ENCODE measurements at regions not wholly inside any gene's neighbourhood (a gene's known extent, or its start where the extent isn't known, plus 50 kb on each side); places are given as distances from the start of the nearest gene placed in this dataset.

DNA sequence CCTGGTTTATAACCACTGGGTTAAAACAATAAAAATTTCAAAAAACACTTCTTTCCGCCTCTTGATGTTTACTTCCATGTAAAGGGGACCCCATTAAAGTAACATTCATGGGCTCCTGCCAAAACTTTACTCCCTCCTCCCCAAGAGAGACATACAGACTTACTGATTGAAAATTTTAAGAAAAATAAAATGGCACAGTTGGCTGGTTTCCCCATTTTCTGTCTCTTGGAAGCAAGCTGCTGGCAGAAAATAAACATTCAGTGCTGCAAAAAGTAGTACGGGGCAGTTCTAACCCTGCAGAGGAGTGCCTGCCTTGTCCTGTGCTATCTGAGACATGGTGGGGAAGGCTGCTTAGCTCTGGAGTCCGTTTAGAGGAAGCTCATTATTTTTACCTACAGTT is 187.3 kb upstream of the INTU start:
- Histone ChIP-seq H2AFZ (ENCODE audit: insufficient read depth, low read depth, low read length, poor library complexity, severe bottlenecking) (no peak overlapping the region), H3K36me3 (replicated peaks in 1 of 2; ENCODE audit: control extremely low read depth in 1 of 2, control insufficient read depth in 1 of 2, extremely low read depth in 1 of 2, insufficient read depth in 2 of 2, low read length in 1 of 2) (no peaks in the 10 kb centered on the region), H3K4me2 (replicated peaks; ENCODE audit: low read depth, low read length, poor library complexity, severe bottlenecking) (no peak overlapping the region), H3K9ac (ENCODE audit: low read length) (no peak overlapping the region), H3K27me3 (replicated peaks in 1 of 4; ENCODE audit: control extremely low read depth in 1 of 4, control insufficient read depth in 3 of 4, insufficient read depth in 4 of 4, low read length in 3 of 4) (no peaks in the 10 kb centered on the region), H3K4me1 (ENCODE audit: control insufficient read depth in 2 of 2, insufficient read depth in 2 of 2, low read length in 2 of 2) (no peaks in the 10 kb centered on the region), H3K79me2 (ENCODE audit: control insufficient read depth, insufficient read depth, low read length) (no peaks in the 10 kb centered on the region), H3K9me3 (ENCODE audit: control extremely low read depth in 1 of 3, control insufficient read depth in 2 of 3, insufficient read depth in 1 of 3, low read length in 2 of 3) (no peaks in the 10 kb centered on the region), H3K27ac (ENCODE audit: low read length in 2 of 2) (no peak overlapping the region), H4K20me1 (ENCODE audit: control insufficient read depth, insufficient read depth, low read length, poor library complexity, severe bottlenecking) (no peaks in the 10 kb centered on the region), H3K4me3 (ENCODE audit: control extremely low read depth in 1 of 5, extremely low read depth in 1 of 5, insufficient read depth in 1 of 5, low read depth in 2 of 5, low read length in 4 of 5) (no peak overlapping the region)
- Mint-ChIP-seq H3K27me3 (no peaks in the 10 kb centered on the region), H3K9me3 (ENCODE audit: insufficient read depth) (no peaks in the 10 kb centered on the region), H3K4me3 (no peak overlapping the region), H3K27ac (no peak overlapping the region), H3K4me1 (no peaks in the 10 kb centered on the region)
- TF ChIP-seq, protein P1, sequence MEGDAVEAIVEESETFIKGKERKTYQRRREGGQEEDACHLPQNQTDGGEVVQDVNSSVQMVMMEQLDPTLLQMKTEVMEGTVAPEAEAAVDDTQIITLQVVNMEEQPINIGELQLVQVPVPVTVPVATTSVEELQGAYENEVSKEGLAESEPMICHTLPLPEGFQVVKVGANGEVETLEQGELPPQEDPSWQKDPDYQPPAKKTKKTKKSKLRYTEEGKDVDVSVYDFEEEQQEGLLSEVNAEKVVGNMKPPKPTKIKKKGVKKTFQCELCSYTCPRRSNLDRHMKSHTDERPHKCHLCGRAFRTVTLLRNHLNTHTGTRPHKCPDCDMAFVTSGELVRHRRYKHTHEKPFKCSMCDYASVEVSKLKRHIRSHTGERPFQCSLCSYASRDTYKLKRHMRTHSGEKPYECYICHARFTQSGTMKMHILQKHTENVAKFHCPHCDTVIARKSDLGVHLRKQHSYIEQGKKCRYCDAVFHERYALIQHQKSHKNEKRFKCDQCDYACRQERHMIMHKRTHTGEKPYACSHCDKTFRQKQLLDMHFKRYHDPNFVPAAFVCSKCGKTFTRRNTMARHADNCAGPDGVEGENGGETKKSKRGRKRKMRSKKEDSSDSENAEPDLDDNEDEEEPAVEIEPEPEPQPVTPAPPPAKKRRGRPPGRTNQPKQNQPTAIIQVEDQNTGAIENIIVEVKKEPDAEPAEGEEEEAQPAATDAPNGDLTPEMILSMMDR (IDR thresholded peaks at IDR 0.05), result no peak
- no peak for TF ChIP-seq EZH2 (IDR thresholded peaks at IDR 0.05; ENCODE audit: borderline replicate concordance, insufficient read depth, low read depth, low read length, poor library complexity, severe bottlenecking)
- intact Hi-C loops (cut with micrococcal nuclease), result no loop called here
- WGBS (ENCODE audit: insufficient coverage), result 69% methylated on average over 2 of the region's 3 CpGs
- no peak for DNase-seq
- no peak for ATAC-seq (ENCODE audit: low read depth)
- CTCF ChIA-PET, result no interaction called here
- POLR2A ChIA-PET, result no interaction called here

DNA sequence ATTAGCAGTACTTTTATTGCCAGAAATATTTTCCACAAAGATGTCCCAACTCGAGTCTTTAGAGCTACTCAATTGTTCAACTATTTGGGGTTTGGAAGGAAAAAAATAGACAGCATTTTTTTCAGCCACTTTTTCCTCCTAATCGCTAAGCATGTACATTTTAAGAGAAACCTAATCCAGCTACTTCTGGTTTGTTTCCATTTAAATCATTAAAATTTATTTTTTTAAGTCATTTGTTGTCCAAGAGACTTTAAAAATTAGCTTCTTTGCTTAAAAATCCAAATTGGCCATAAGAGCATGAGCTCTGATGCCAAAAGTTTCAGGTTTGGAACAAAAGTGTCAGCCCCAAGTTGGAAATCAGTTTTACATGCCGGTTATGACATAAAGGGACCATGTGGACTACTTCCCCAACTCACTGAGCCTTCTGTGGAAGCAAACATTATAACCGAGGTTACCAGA is 186.3 kb upstream of the INTU start:
- no peak overlapping the region for H2AFZ ChIP-seq (ENCODE audit: insufficient read depth, low read depth, low read length, poor library complexity, severe bottlenecking)
- no peaks in the 10 kb centered on the region for H4K20me1 ChIP-seq (ENCODE audit: control insufficient read depth, insufficient read depth, low read length, poor library complexity, severe bottlenecking)
- no peaks in the 10 kb centered on the region for H3K27me3 ChIP-seq (replicated peaks in 1 of 4; ENCODE audit: control extremely low read depth in 1 of 4, control insufficient read depth in 3 of 4, insufficient read depth in 4 of 4, low read length in 3 of 4)
- H3K4me3 Mint-ChIP-seq, result no peak overlapping the region
- intact Hi-C loops (cut with micrococcal nuclease), result no loop called here
- no peaks in the 10 kb centered on the region for H3K9me3 ChIP-seq (ENCODE audit: control extremely low read depth in 1 of 3, control insufficient read depth in 2 of 3, insufficient read depth in 1 of 3, low read length in 2 of 3)
- CTCF ChIA-PET, result interaction anchor here (1.2 kb wide), 1 partner anchor 9 kb away, joined by 3 read pairs; no protein-coding TSS in a partner anchor
- no peak overlapping the region for H3K9ac ChIP-seq (ENCODE audit: low read length)
- no peak overlapping the region for H3K27ac ChIP-seq (ENCODE audit: low read length in 2 of 2)
- no peak for DNase-seq
- no peak for TF ChIP-seq EZH2 (IDR thresholded peaks at IDR 0.05; ENCODE audit: borderline replicate concordance, insufficient read depth, low read depth, low read length, poor library complexity, severe bottlenecking)
- TF ChIP-seq, protein P1 (IDR thresholded peaks at IDR 0.05), result no peak
- POLR2A ChIA-PET, result no interaction called here
- ATAC-seq (ENCODE audit: low read depth), result no peak
- 86% methylated on average over 1 of the region's 4 CpGs for WGBS (ENCODE audit: insufficient coverage)
- H3K36me3 ChIP-seq (replicated peaks in 1 of 2; ENCODE audit: control extremely low read depth in 1 of 2, control insufficient read depth in 1 of 2, extremely low read depth in 1 of 2, insufficient read depth in 2 of 2, low read length in 1 of 2), result no peaks in the 10 kb centered on the region
- H3K4me1 ChIP-seq (ENCODE audit: control insufficient read depth in 2 of 2, insufficient read depth in 2 of 2, low read length in 2 of 2), result no peaks in the 10 kb centered on the region
- no peak overlapping the region for H3K4me3 ChIP-seq (ENCODE audit: control extremely low read depth in 1 of 5, extremely low read depth in 1 of 5, insufficient read depth in 1 of 5, low read depth in 2 of 5, low read length in 4 of 5)
- H3K27ac Mint-ChIP-seq, result no peak overlapping the region
- no peak overlapping the region for H3K4me2 ChIP-seq (replicated peaks; ENCODE audit: low read depth, low read length, poor library complexity, severe bottlenecking)
- no peaks in the 10 kb centered on the region for H3K4me1 Mint-ChIP-seq
- H3K79me2 ChIP-seq (ENCODE audit: control insufficient read depth, insufficient read depth, low read length), result no peaks in the 10 kb centered on the region
- no peaks in the 10 kb centered on the region for H3K27me3 Mint-ChIP-seq
- no peaks in the 10 kb centered on the region for H3K9me3 Mint-ChIP-seq (ENCODE audit: insufficient read depth)

Data from B cell (primary cell).